ENCODE measurements at regions not wholly inside any gene's neighbourhood (a gene's known extent, or its start where the extent isn't known, plus 50 kb on each side); places are given as distances from the start of the nearest gene placed in this dataset.

DNA sequence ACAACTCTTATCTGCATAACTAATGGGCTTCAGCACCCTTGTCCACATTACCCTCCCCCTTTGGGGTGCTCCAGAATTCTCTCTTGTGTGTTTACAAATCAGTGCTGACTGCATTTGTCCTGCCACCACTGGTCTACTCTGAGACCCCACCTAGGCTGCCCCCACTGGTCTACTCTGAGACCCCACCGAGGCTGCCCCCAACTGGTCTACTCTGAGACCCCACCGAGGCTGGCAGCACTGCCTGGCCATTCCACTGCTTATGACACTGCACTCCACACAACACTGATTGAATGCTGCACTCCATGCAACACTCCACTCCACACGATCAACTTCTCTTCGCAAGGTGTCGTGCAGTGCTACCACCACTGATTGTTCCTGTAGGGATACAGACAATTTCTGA, 1459.2 kb upstream of the SLC10A2 start:
- TF ChIP-seq KDM5A (IDR thresholded peaks at IDR 0.05; ENCODE audit: low read length), result no peak
- no peak for TF ChIP-seq CREB1 (IDR thresholded peaks at IDR 0.05)
- no peak for TF ChIP-seq RFX5 (IDR thresholded peaks at IDR 0.05; ENCODE audit: borderline replicate concordance, low read depth, low read length)
- TF ChIP-seq TAF1 (IDR thresholded peaks at IDR 0.05; ENCODE audit: low read depth, low read length), result no peak
- TF ChIP-seq, protein P1, sequence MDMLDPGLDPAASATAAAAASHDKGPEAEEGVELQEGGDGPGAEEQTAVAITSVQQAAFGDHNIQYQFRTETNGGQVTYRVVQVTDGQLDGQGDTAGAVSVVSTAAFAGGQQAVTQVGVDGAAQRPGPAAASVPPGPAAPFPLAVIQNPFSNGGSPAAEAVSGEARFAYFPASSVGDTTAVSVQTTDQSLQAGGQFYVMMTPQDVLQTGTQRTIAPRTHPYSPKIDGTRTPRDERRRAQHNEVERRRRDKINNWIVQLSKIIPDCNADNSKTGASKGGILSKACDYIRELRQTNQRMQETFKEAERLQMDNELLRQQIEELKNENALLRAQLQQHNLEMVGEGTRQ (IDR thresholded peaks at IDR 0.05; ENCODE audit: low read length), result no peak
- TF ChIP-seq, protein P2, sequence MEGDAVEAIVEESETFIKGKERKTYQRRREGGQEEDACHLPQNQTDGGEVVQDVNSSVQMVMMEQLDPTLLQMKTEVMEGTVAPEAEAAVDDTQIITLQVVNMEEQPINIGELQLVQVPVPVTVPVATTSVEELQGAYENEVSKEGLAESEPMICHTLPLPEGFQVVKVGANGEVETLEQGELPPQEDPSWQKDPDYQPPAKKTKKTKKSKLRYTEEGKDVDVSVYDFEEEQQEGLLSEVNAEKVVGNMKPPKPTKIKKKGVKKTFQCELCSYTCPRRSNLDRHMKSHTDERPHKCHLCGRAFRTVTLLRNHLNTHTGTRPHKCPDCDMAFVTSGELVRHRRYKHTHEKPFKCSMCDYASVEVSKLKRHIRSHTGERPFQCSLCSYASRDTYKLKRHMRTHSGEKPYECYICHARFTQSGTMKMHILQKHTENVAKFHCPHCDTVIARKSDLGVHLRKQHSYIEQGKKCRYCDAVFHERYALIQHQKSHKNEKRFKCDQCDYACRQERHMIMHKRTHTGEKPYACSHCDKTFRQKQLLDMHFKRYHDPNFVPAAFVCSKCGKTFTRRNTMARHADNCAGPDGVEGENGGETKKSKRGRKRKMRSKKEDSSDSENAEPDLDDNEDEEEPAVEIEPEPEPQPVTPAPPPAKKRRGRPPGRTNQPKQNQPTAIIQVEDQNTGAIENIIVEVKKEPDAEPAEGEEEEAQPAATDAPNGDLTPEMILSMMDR (IDR thresholded peaks at IDR 0.05; ENCODE audit: control extremely low read depth in 1 of 3, insufficient read depth in 1 of 3, low read depth in 1 of 3, low read length in 3 of 3), result no peak
